CD14-positive monocyte (primary cell): ENCODE measurements at regions not wholly inside any gene's neighbourhood (a gene's known extent, or its start where the extent isn't known, plus 50 kb on each side); places are given as distances from the start of the nearest gene placed in this dataset.

ENCODE experiments used
- DNase-seq, 3 donors: peaks; one replicate each; pipeline ENCODE4 v3.0.0-alpha.2; 2011 to 2022
- H2AFZ ChIP-seq: 2 replicates; pipeline ENCODE4 v1.6.0; 2012; ENCODE audit warnings: mild to moderate bottlenecking, low read depth, low read length, inconsistent platforms; ENCODE audit not compliant: insufficient read depth, poor library complexity, severe bottlenecking
- H3K27ac ChIP-seq, 2 donors: 1 replicate in 1 of 2; 2 replicates in 1 of 2; pipeline ENCODE4 v1.5.1; 2012 to 2013; ENCODE audit warnings: low read length in 2 of 2, control low read depth in 1 of 2, inconsistent platforms in 1 of 2, low read depth in 1 of 2, mild to moderate bottlenecking in 1 of 2
- H3K27me3 ChIP-seq, 2 donors: one replicate each; pipeline versions ENCODE4 v1.6.0 to v1.6.1; 2011 to 2013; ENCODE audit warnings: low read length in 2 of 2; ENCODE audit not compliant: control insufficient read depth in 2 of 2, insufficient read depth in 2 of 2
- H3K36me3 ChIP-seq, 2 donors: replicated peaks in 1 of 2; 1 replicate in 1 of 2; 2 replicates in 1 of 2; pipeline versions ENCODE4 v1.5.1 to v1.6.1; 2012 to 2013; ENCODE audit warnings: low read length in 2 of 2, control low read depth in 1 of 2, inconsistent platforms in 1 of 2, mild to moderate bottlenecking in 1 of 2; ENCODE audit not compliant: insufficient read depth in 2 of 2, control insufficient read depth in 1 of 2
- H3K4me1 ChIP-seq, 2 donors: 1 replicate in 1 of 2; 2 replicates in 1 of 2; pipeline versions ENCODE4 v1.5.1 to v1.6.1; 2012 to 2013; ENCODE audit warnings: low read length in 2 of 2, control low read depth in 1 of 2, inconsistent platforms in 1 of 2, mild to moderate bottlenecking in 1 of 2, moderate library complexity in 1 of 2; ENCODE audit not compliant: insufficient read depth in 2 of 2, control insufficient read depth in 1 of 2
- H3K4me2 ChIP-seq: replicated peaks from 2 replicates; pipeline ENCODE3; 2012; ENCODE audit warnings: low read length, moderate library complexity, mild to moderate bottlenecking; ENCODE audit not compliant: poor library complexity, severe bottlenecking; ENCODE audit errors: extremely low read depth
- H3K4me3 ChIP-seq, 3 experiments: fragments of 200-600 bp in 1 of 3; sonication (generic) in 1 of 3; replicated peaks in 1 of 3; 1 replicate in 2 of 3; 2 replicates in 1 of 3; pipeline ENCODE4 v1.5.1; 2011 to 2013; ENCODE audit warnings: low read length in 3 of 3, mild to moderate bottlenecking in 3 of 3, control low read depth in 2 of 3, low read depth in 2 of 3, inconsistent platforms in 1 of 3, moderate library complexity in 1 of 3
- H3K79me2 ChIP-seq: 2 replicates; pipeline ENCODE4 v1.6.0; 2012; ENCODE audit warnings: mild to moderate bottlenecking, control low read depth, inconsistent platforms, low read length, moderate library complexity; ENCODE audit not compliant: insufficient read depth
- H3K9ac ChIP-seq: 2 replicates; pipeline ENCODE4 v1.6.0; 2017; ENCODE audit warnings: low read length, mild to moderate bottlenecking; ENCODE audit not compliant: insufficient read depth, poor library complexity, severe bottlenecking
- H3K9me3 ChIP-seq, 2 donors: replicated peaks in 1 of 2; 1 replicate in 1 of 2; 2 replicates in 1 of 2; pipeline versions ENCODE4 v1.5.1 to v1.6.1; 2012 to 2013; ENCODE audit warnings: low read length in 2 of 2, control low read depth in 1 of 2; ENCODE audit not compliant: control insufficient read depth in 1 of 2, insufficient read depth in 1 of 2
- H4K20me1 ChIP-seq: 2 replicates; pipeline ENCODE4 v1.6.0; 2012; ENCODE audit warnings: mild to moderate bottlenecking, low read length, control low read depth, moderate library complexity; ENCODE audit not compliant: insufficient read depth
- H3K27ac Mint-ChIP-seq, 7 donors: one replicate each; pipeline ENCODE4 v1.8.0; 2020; ENCODE audit warnings: mild to moderate bottlenecking in 7 of 7, mixed read lengths in 7 of 7, moderate library complexity in 6 of 7, inconsistent platforms in 2 of 7
- H3K27me3 Mint-ChIP-seq, 3 donors: one replicate each; pipeline ENCODE4 v1.8.0; 2021 to 2022; ENCODE audit warnings: low read depth in 3 of 3, mild to moderate bottlenecking in 3 of 3, mixed read lengths in 3 of 3, moderate library complexity in 3 of 3, inconsistent platforms in 1 of 3
- H3K36me3 Mint-ChIP-seq, 2 donors: one replicate each; pipeline ENCODE4 v1.8.0; 2020; ENCODE audit warnings: mixed read lengths in 2 of 2, inconsistent platforms in 1 of 2, mild to moderate bottlenecking in 1 of 2
- H3K4me1 Mint-ChIP-seq: one replicate; pipeline ENCODE4 v1.8.0; 2020; ENCODE audit warnings: mild to moderate bottlenecking, mixed read lengths
- H3K4me3 Mint-ChIP-seq, 2 donors: one replicate each; pipeline ENCODE4 v1.8.0; 2020; ENCODE audit warnings: mild to moderate bottlenecking in 2 of 2, mixed read lengths in 2 of 2, moderate library complexity in 1 of 2
- H3K9me3 Mint-ChIP-seq, 7 donors: one replicate each; pipeline ENCODE4 v1.8.0; 2020 to 2022; ENCODE audit warnings: mixed read lengths in 7 of 7, mild to moderate bottlenecking in 6 of 7, moderate library complexity in 6 of 7, inconsistent platforms in 2 of 7
- WGBS: methylation state at CpG from one replicate; pipeline ENCODE4 v1.1.5; 2013; ENCODE audit warnings: missing lambda C conversion rate; ENCODE audit not compliant: insufficient coverage; 5-methylcytosine and 5-hydroxymethylcytosine counted together
- intact Hi-C, 2 donors: fragments of 100-400 bp; cut with micrococcal nuclease; formaldehyde crosslinking; loops; one replicate each; pipeline versions ENCODE4 v1.15.0 to v1.15.1; 2023
- TF ChIP-seq, protein P1 (sequence below): fragments of 200-600 bp; IDR thresholded peaks from one replicate; pipeline ENCODE4 v1.8.0; 2022; ENCODE audit warnings: antibody characterized with exemption, mild to moderate bottlenecking

DNA sequence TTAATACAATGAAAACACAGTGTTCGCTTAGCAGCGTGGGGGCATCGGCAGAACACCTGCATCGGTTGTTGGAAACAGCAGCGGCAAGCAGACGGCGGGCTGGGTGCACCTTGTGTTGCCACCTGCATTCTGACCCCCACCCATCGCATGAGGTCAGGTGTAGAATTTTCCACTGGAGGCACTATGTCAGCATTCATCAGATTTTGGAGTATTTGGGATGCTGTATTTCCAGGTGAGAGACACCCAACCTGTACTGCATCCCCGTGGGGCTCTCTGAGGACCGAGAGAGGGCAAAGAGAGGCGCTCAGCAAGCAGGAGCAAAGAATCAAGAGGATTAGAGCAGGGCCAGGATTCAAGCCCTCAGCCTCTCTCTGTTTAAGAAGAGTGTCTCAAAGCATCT, 116.4 kb upstream of the MGMT start:
- H3K79me2 ChIP-seq = no peaks in the 10 kb centered on the region
- no peaks in the 10 kb centered on the region for H3K27me3 ChIP-seq
- no peaks in the 10 kb centered on the region for H4K20me1 ChIP-seq
- intact Hi-C loops = no loop called here
- TF ChIP-seq, protein P1, sequence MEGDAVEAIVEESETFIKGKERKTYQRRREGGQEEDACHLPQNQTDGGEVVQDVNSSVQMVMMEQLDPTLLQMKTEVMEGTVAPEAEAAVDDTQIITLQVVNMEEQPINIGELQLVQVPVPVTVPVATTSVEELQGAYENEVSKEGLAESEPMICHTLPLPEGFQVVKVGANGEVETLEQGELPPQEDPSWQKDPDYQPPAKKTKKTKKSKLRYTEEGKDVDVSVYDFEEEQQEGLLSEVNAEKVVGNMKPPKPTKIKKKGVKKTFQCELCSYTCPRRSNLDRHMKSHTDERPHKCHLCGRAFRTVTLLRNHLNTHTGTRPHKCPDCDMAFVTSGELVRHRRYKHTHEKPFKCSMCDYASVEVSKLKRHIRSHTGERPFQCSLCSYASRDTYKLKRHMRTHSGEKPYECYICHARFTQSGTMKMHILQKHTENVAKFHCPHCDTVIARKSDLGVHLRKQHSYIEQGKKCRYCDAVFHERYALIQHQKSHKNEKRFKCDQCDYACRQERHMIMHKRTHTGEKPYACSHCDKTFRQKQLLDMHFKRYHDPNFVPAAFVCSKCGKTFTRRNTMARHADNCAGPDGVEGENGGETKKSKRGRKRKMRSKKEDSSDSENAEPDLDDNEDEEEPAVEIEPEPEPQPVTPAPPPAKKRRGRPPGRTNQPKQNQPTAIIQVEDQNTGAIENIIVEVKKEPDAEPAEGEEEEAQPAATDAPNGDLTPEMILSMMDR = no peak
- no peak overlapping the region for H3K4me2 ChIP-seq
- no peak overlapping the region for H2AFZ ChIP-seq
- no peak for DNase-seq
- H3K4me3 Mint-ChIP-seq = peak overlapping the region in 1 of 2 donors; percentile 6
- H3K9ac ChIP-seq = no peak overlapping the region
- peaks cover 0 to 6% (median 2%) of the 10 kb centered on the region in 7 donors for H3K9me3 Mint-ChIP-seq
- H3K4me1 ChIP-seq = no peaks in the 10 kb centered on the region
- no peaks in the 10 kb centered on the region for H3K4me1 Mint-ChIP-seq
- no peak overlapping the region for H3K27ac ChIP-seq
- H3K36me3 Mint-ChIP-seq = no peaks in the 10 kb centered on the region
- H3K27ac Mint-ChIP-seq = peak overlapping the region in 1 of 7 donors; percentile 31
- peaks cover 0 to 3% of the 10 kb centered on the region in 2 donors for H3K9me3 ChIP-seq
- peaks cover 5 to 7% (median 7%) of the 10 kb centered on the region in 3 donors for H3K27me3 Mint-ChIP-seq
- H3K36me3 ChIP-seq = no peaks in the 10 kb centered on the region
- no peak overlapping the region for H3K4me3 ChIP-seq
- WGBS = 89% methylated on average over 10 of the region's 11 CpGs

DNA sequence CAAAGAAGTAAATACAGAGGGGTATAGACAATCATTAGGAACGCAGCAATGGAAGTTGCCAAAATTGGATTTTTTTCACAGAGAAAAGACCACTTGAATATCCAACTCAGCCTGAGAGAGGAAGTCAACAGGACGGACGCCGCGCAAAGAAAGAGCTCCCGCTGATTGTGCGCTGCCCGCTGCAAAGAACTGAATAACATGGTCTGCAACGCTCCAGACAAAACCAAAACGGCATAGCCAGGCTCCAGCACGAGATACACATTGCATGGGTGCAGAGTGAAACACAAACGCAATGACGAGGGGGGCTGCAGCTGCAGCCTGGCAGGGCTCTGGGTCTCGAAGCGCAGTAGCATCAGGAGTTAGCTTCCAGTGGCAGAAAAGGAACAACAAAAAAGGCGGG, 113.9 kb upstream of the MGMT start:
- H4K20me1 ChIP-seq = no peaks in the 10 kb centered on the region
- H3K4me2 ChIP-seq = no peak overlapping the region
- H3K9ac ChIP-seq = no peak overlapping the region
- no peak for DNase-seq
- H3K4me3 ChIP-seq = no peak overlapping the region
- no peaks in the 10 kb centered on the region for H3K27me3 ChIP-seq
- H3K27me3 Mint-ChIP-seq = peaks cover 5 to 7% (median 6%) of the 10 kb centered on the region in 3 donors
- intact Hi-C loops = no loop called here
- no peak overlapping the region for H3K27ac ChIP-seq
- H3K4me1 ChIP-seq = no peaks in the 10 kb centered on the region
- H3K4me3 Mint-ChIP-seq = no peak overlapping the region
- H3K9me3 Mint-ChIP-seq = peaks cover 0 to 17% (median 10%) of the 10 kb centered on the region in 7 donors
- H2AFZ ChIP-seq = no peak overlapping the region
- H3K27ac Mint-ChIP-seq = peak overlapping the region in 1 of 7 donors; percentile 0
- H3K36me3 Mint-ChIP-seq = no peaks in the 10 kb centered on the region
- TF ChIP-seq, protein P1 = no peak
- 93% methylated on average over 13 of the region's 16 CpGs for WGBS
- peaks cover 0 to 12% of the 10 kb centered on the region in 2 donors for H3K9me3 ChIP-seq
- no peaks in the 10 kb centered on the region for H3K79me2 ChIP-seq
- no peaks in the 10 kb centered on the region for H3K36me3 ChIP-seq
- H3K4me1 Mint-ChIP-seq = no peaks in the 10 kb centered on the region
